Hepatocyte (in vitro differentiated cells): ENCODE measurements at regions not wholly inside any gene's neighbourhood (a gene's known extent, or its start where the extent isn't known, plus 50 kb on each side); places are given as distances from the start of the nearest gene placed in this dataset.

ENCODE experiments used
- EZH2 ChIP-seq: fragments of 200-600 bp; sonication (generic); IDR thresholded peaks from 2 replicates; pipeline ENCODE4 v1.6.1; 2016; ENCODE audit warnings: antibody characterized with exemption, mild to moderate bottlenecking, borderline replicate concordance
- EZH2phosphoT487 ChIP-seq: fragments of 200-600 bp; sonication (generic); IDR thresholded peaks from one replicate; pipeline ENCODE4 v1.6.1; 2018; ENCODE audit warnings: antibody characterized with exemption, mild to moderate bottlenecking, low read depth, moderate library complexity; ENCODE audit not compliant: unreplicated experiment, severe bottlenecking
- TF ChIP-seq, protein P1 (sequence below): fragments of 200-600 bp; sonication (generic); IDR thresholded peaks from 2 replicates; pipeline ENCODE4 v1.5.1; 2016; ENCODE audit warnings: antibody characterized with exemption, mild to moderate bottlenecking; ENCODE audit not compliant: poor library complexity

DNA sequence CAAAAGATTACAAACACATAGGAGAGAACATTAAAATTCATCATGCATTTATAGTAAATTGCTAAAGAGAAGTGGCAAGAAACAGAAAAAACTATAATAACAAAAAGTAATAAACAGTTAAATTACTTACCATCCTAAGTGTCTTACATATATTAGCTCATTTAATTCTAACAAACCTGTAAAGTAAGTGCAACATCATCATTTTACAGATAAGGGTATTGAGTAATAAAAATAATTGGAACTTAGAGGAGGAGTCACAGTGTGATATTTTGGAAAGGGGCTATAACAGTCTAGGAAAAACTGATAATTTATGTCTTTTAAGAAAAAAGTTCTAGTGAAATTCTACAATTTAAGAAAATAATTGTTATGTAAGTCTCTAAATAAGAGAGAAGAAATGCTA is 592.8 kb downstream of the DMRTA1 start:
- TF ChIP-seq, protein P1, sequence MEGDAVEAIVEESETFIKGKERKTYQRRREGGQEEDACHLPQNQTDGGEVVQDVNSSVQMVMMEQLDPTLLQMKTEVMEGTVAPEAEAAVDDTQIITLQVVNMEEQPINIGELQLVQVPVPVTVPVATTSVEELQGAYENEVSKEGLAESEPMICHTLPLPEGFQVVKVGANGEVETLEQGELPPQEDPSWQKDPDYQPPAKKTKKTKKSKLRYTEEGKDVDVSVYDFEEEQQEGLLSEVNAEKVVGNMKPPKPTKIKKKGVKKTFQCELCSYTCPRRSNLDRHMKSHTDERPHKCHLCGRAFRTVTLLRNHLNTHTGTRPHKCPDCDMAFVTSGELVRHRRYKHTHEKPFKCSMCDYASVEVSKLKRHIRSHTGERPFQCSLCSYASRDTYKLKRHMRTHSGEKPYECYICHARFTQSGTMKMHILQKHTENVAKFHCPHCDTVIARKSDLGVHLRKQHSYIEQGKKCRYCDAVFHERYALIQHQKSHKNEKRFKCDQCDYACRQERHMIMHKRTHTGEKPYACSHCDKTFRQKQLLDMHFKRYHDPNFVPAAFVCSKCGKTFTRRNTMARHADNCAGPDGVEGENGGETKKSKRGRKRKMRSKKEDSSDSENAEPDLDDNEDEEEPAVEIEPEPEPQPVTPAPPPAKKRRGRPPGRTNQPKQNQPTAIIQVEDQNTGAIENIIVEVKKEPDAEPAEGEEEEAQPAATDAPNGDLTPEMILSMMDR, result no peak
- TF ChIP-seq EZH2 (no peak), EZH2phosphoT487 (no peak)
